ENCODE measurements at regions not wholly inside any gene's neighbourhood (a gene's known extent, or its start where the extent isn't known, plus 50 kb on each side); places are given as distances from the start of the nearest gene placed in this dataset.

DNA sequence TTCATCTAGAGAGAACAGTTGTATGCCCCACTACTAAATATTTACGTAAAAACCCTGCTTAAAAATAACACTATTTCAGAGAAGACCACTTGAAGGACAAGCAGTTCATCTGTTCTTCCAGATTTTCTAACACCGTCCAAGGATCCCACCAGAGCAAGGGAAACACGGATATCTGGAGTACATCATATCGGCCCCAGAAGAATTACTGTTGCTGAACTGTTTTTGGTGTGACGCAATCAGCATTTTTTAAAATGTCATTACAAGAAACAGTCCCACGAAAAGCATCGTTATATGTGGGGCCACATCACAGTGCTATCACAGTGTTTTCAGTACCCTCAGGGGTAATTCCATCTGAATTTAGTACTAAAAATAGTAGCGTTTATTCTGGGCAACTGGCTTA, 134.5 kb upstream of the PKDCC start:
- TF ChIP-seq, protein P1, sequence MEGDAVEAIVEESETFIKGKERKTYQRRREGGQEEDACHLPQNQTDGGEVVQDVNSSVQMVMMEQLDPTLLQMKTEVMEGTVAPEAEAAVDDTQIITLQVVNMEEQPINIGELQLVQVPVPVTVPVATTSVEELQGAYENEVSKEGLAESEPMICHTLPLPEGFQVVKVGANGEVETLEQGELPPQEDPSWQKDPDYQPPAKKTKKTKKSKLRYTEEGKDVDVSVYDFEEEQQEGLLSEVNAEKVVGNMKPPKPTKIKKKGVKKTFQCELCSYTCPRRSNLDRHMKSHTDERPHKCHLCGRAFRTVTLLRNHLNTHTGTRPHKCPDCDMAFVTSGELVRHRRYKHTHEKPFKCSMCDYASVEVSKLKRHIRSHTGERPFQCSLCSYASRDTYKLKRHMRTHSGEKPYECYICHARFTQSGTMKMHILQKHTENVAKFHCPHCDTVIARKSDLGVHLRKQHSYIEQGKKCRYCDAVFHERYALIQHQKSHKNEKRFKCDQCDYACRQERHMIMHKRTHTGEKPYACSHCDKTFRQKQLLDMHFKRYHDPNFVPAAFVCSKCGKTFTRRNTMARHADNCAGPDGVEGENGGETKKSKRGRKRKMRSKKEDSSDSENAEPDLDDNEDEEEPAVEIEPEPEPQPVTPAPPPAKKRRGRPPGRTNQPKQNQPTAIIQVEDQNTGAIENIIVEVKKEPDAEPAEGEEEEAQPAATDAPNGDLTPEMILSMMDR (IDR thresholded peaks at IDR 0.05; ENCODE audit: insufficient read depth, low read length), result no peak
- no peak for TF ChIP-seq POLR2AphosphoS5 (IDR thresholded peaks at IDR 0.05; ENCODE audit: low read depth)

Measured in HL-60 (cell line).